DOHH2 (cell line): ENCODE measurements at regions not wholly inside any gene's neighbourhood (a gene's known extent, or its start where the extent isn't known, plus 50 kb on each side); places are given as distances from the start of the nearest gene placed in this dataset.

ENCODE experiments used
- EZH2phosphoT487 ChIP-seq: fragments of 200-600 bp; sonication (generic); IDR thresholded peaks from 2 replicates; pipeline ENCODE4 v1.6.1; 2017; ENCODE audit warnings: borderline replicate concordance, mild to moderate bottlenecking, antibody characterized with exemption, low read length, moderate library complexity, mixed read lengths
- TF ChIP-seq, protein P1 (sequence below): fragments of 200-600 bp; sonication (generic); IDR thresholded peaks from one replicate; pipeline ENCODE4 v1.5.1; 2014; ENCODE audit warnings: antibody characterized with exemption, mild to moderate bottlenecking, low read depth, low read length; ENCODE audit not compliant: poor library complexity, severe bottlenecking

DNA sequence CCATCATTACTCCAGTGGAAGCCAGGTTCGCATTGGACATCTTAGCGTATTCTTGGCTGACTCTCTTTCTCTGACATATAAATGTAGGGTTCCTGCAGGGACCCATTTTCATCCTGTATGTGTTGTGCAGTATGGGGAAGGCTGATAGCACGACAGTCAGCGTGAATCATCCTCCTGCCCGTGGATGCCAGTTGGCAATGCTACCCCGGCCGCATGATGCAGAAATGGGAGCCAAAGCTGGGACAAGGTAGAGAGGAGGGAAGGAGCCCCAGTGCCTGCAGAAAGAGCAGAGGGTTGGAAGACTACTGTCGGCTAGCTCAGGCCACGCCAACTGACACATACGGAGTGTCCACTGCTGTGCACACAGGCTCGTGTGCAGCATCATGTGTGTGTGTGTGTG is 251.6 kb downstream of the SKAP2 start:
- TF ChIP-seq, protein P1, sequence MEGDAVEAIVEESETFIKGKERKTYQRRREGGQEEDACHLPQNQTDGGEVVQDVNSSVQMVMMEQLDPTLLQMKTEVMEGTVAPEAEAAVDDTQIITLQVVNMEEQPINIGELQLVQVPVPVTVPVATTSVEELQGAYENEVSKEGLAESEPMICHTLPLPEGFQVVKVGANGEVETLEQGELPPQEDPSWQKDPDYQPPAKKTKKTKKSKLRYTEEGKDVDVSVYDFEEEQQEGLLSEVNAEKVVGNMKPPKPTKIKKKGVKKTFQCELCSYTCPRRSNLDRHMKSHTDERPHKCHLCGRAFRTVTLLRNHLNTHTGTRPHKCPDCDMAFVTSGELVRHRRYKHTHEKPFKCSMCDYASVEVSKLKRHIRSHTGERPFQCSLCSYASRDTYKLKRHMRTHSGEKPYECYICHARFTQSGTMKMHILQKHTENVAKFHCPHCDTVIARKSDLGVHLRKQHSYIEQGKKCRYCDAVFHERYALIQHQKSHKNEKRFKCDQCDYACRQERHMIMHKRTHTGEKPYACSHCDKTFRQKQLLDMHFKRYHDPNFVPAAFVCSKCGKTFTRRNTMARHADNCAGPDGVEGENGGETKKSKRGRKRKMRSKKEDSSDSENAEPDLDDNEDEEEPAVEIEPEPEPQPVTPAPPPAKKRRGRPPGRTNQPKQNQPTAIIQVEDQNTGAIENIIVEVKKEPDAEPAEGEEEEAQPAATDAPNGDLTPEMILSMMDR: no peak
- no peak for TF ChIP-seq EZH2phosphoT487
